Nephron (organoid): ENCODE measurements at regions not wholly inside any gene's neighbourhood (a gene's known extent, or its start where the extent isn't known, plus 50 kb on each side); places are given as distances from the start of the nearest gene placed in this dataset.
"Not testable (repeated sequence)": the region's sequence is repeated elsewhere in the genome, so short reads cannot be mapped to it uniquely, and the experiment has no call there.

Experiments
- H3K27ac Mint-ChIP-seq, 3 experiments: 2 replicates each; pipeline ENCODE4 v1.8.0; 2020; ENCODE audit warnings: mixed read lengths in 3 of 3, mild to moderate bottlenecking in 2 of 3, moderate library complexity in 1 of 3
- H3K27me3 Mint-ChIP-seq: 2 replicates; pipeline ENCODE4 v1.8.0; 2021; ENCODE audit warnings: low read depth, mild to moderate bottlenecking, moderate library complexity, mixed read lengths
- H3K36me3 Mint-ChIP-seq: 2 replicates; pipeline ENCODE4 v1.8.0; 2020; ENCODE audit warnings: low read depth, mixed read lengths
- H3K4me1 Mint-ChIP-seq: 2 replicates; pipeline ENCODE4 v1.8.0; 2020; ENCODE audit warnings: mixed read lengths
- H3K4me3 Mint-ChIP-seq, 3 experiments: 2 replicates each; pipeline ENCODE4 v1.8.0; 2020; ENCODE audit warnings: mild to moderate bottlenecking in 3 of 3, mixed read lengths in 3 of 3, moderate library complexity in 2 of 3
- H3K9me3 Mint-ChIP-seq: 2 replicates; pipeline ENCODE4 v1.8.0; 2020; ENCODE audit warnings: mixed read lengths
- CTCF ChIP-seq, 3 experiments: fragments of 200-600 bp; sonication (generic); IDR thresholded peaks; one replicate each; pipeline ENCODE4 v1.5.0; 2021; ENCODE audit warnings: antibody characterized with exemption in 3 of 3; ENCODE audit not compliant: unreplicated experiment in 3 of 3

- Mint-ChIP-seq H3K27ac (no peak overlapping the region), H3K4me1 (peaks cover 23% of the 10 kb centered on the region), H3K36me3 (peaks cover 8% of the 10 kb centered on the region), H3K4me3 (no peak overlapping the region), H3K27me3 (no peaks in the 10 kb centered on the region), H3K9me3 (peaks cover 21% of the 10 kb centered on the region)
- TF ChIP-seq CTCF (IDR thresholded peaks at IDR 0.05; ENCODE audit: unreplicated experiment in 3 of 3) = no peak
These were observed 87.6 kb upstream of the MYLIP start for GRCh38 chr6:16041327-16041726.

- no peaks in the 10 kb centered on the region for H3K27me3 Mint-ChIP-seq
- no peak for TF ChIP-seq CTCF (IDR thresholded peaks at IDR 0.05; ENCODE audit: unreplicated experiment in 3 of 3)
- peaks cover 23% of the 10 kb centered on the region for H3K4me1 Mint-ChIP-seq
- H3K9me3 Mint-ChIP-seq = peaks cover 21% of the 10 kb centered on the region
- no peak overlapping the region for H3K4me3 Mint-ChIP-seq
- H3K27ac Mint-ChIP-seq = no peak overlapping the region
- H3K36me3 Mint-ChIP-seq = peaks cover 8% of the 10 kb centered on the region
These were observed 88.3 kb upstream of the MYLIP start for GRCh38 chr6:16040628-16040974.

GRCh38 chr6:16039892-16040627 is 88.8 kb upstream of the MYLIP start:
- H3K4me3 Mint-ChIP-seq, H3K36me3 Mint-ChIP-seq, H3K27me3 Mint-ChIP-seq, H3K27ac Mint-ChIP-seq: not testable (repeated sequence)
- peaks cover 21% of the 10 kb centered on the region for H3K4me1 Mint-ChIP-seq
- peaks cover 21% of the 10 kb centered on the region for H3K9me3 Mint-ChIP-seq

GRCh38 chr6:16038938-16039337 is 89.9 kb upstream of the MYLIP start:
- H3K9me3 Mint-ChIP-seq = peaks cover 21% of the 10 kb centered on the region
- no peaks in the 10 kb centered on the region for H3K27me3 Mint-ChIP-seq
- no peak overlapping the region for H3K27ac Mint-ChIP-seq
- H3K4me1 Mint-ChIP-seq = peaks cover 12% of the 10 kb centered on the region
- TF ChIP-seq CTCF (IDR thresholded peaks at IDR 0.05; ENCODE audit: unreplicated experiment in 3 of 3) = no peak
- no peak overlapping the region for H3K4me3 Mint-ChIP-seq
- peaks cover 8% of the 10 kb centered on the region for H3K36me3 Mint-ChIP-seq

- H3K27me3 Mint-ChIP-seq = peaks cover 4% of the 10 kb centered on the region
- TF ChIP-seq CTCF (IDR thresholded peaks at IDR 0.05; ENCODE audit: unreplicated experiment in 3 of 3) = no peak
- peaks cover 4% of the 10 kb centered on the region for H3K36me3 Mint-ChIP-seq
- no peak overlapping the region for H3K4me3 Mint-ChIP-seq
- H3K4me1 Mint-ChIP-seq = no peaks in the 10 kb centered on the region
- H3K27ac Mint-ChIP-seq = no peak overlapping the region
- H3K9me3 Mint-ChIP-seq = peaks cover 16% of the 10 kb centered on the region
These were observed 93.3 kb upstream of the MYLIP start for GRCh38 chr6:16035488-16036080.

- H3K27ac Mint-ChIP-seq = no peak overlapping the region
- peaks cover 4% of the 10 kb centered on the region for H3K9me3 Mint-ChIP-seq
- TF ChIP-seq CTCF (IDR thresholded peaks at IDR 0.05; ENCODE audit: unreplicated experiment in 3 of 3) = no peak
- H3K4me1 Mint-ChIP-seq = no peaks in the 10 kb centered on the region
- H3K36me3 Mint-ChIP-seq = no peaks in the 10 kb centered on the region
- peaks cover 4% of the 10 kb centered on the region for H3K27me3 Mint-ChIP-seq
- no peak overlapping the region for H3K4me3 Mint-ChIP-seq
These were observed 95.7 kb upstream of the MYLIP start for GRCh38 chr6:16033214-16033613.
